Keratinocyte (primary cell): ENCODE measurements at regions not wholly inside any gene's neighbourhood (a gene's known extent, or its start where the extent isn't known, plus 50 kb on each side); places are given as distances from the start of the nearest gene placed in this dataset.

Experiments used
- DNase-seq: peaks from one replicate; pipeline ENCODE4 v3.0.0-alpha.2; 2011; ENCODE audit warnings: low read depth, missing footprints, low spot score
- FAIRE-seq: peaks from 2 replicates; lab custom pipeline; 2011; peaks lifted over from hg19 to GRCh38; lab: Jason Lieb, UNC
- H2AFZ ChIP-seq: 2 replicates; pipeline ENCODE4 v1.6.0; 2012; ENCODE audit warnings: low read length, control low read depth, inconsistent platforms; ENCODE audit not compliant: control insufficient read depth
- H3K27ac ChIP-seq: 2 replicates; pipeline ENCODE4 v1.5.1; 2011; ENCODE audit warnings: low read length; ENCODE audit not compliant: control insufficient read depth, insufficient read depth
- H3K27me3 ChIP-seq: 3 replicates; pipeline ENCODE4 v1.6.0; 2011; ENCODE audit warnings: low read length; ENCODE audit not compliant: control insufficient read depth, insufficient read depth; ENCODE audit errors: extremely low read depth
- H3K36me3 ChIP-seq, 2 experiments: 2 replicates in 1 of 2; 3 replicates in 1 of 2; pipeline ENCODE4 v1.5.1; 2011; ENCODE audit warnings: low read length in 2 of 2, mild to moderate bottlenecking in 1 of 2; ENCODE audit not compliant: control insufficient read depth in 2 of 2, insufficient read depth in 2 of 2; ENCODE audit errors: extremely low read depth in 1 of 2
- H3K4me1 ChIP-seq: 3 replicates; pipeline ENCODE4 v1.5.1; 2011; ENCODE audit warnings: low read length; ENCODE audit not compliant: control insufficient read depth, insufficient read depth; ENCODE audit errors: extremely low read depth
- H3K4me2 ChIP-seq: 3 replicates; pipeline ENCODE4 v1.6.0; 2011; ENCODE audit warnings: low read depth, low read length; ENCODE audit not compliant: control insufficient read depth, insufficient read depth; ENCODE audit errors: extremely low read depth
- H3K4me3 ChIP-seq, 3 experiments: fragments of 200-600 bp in 1 of 3; sonication (generic) in 1 of 3; 2 replicates in 2 of 3; 3 replicates in 1 of 3; pipeline ENCODE4 v1.5.1; 2011 to 2016; ENCODE audit warnings: low read length in 3 of 3, mild to moderate bottlenecking in 3 of 3, control low read depth in 2 of 3, inconsistent platforms in 1 of 3, low read depth in 1 of 3, mixed read lengths in 1 of 3, mixed run types in 1 of 3, moderate library complexity in 1 of 3; ENCODE audit not compliant: control insufficient read depth in 2 of 3, insufficient read depth in 2 of 3; ENCODE audit errors: extremely low read depth in 1 of 3
- H3K79me2 ChIP-seq: 2 replicates; pipeline ENCODE4 v1.6.0; 2012; ENCODE audit warnings: low read length; ENCODE audit not compliant: control insufficient read depth, insufficient read depth
- H3K9ac ChIP-seq: 3 replicates; pipeline ENCODE4 v1.6.0; 2011; ENCODE audit warnings: low read length; ENCODE audit not compliant: control insufficient read depth, insufficient read depth; ENCODE audit errors: extremely low read depth
- H3K9me1 ChIP-seq: 3 replicates; pipeline ENCODE4 v1.6.0; 2011; ENCODE audit warnings: low read length; ENCODE audit not compliant: control insufficient read depth, insufficient read depth; ENCODE audit errors: extremely low read depth
- H3K9me3 ChIP-seq: 2 replicates; pipeline ENCODE4 v1.5.1; 2012; ENCODE audit warnings: low read depth, low read length; ENCODE audit not compliant: control insufficient read depth
- H4K20me1 ChIP-seq: 3 replicates; pipeline ENCODE4 v1.6.0; 2011; ENCODE audit warnings: low read length; ENCODE audit not compliant: control insufficient read depth, insufficient read depth; ENCODE audit errors: extremely low read depth
- EZH2 ChIP-seq: IDR thresholded peaks from one replicate; pipeline ENCODE4 v1.6.1; 2012; ENCODE audit warnings: inconsistent platforms, mild to moderate bottlenecking, low read length, moderate library complexity
- dilution Hi-C: fragments of 300-500 bp; cut with MboI; formaldehyde crosslinking; loops from one replicate; pipeline ENCODE4 v1.7.0; 2020; ENCODE audit warnings: low sequenced_read_pairs; ENCODE audit not compliant: extremely low pct_ligation_motif_present
- TF ChIP-seq, protein P1 (sequence below), 3 experiments: IDR thresholded peaks in 1 of 3; conservative IDR thresholded peaks in 1 of 3; optimal IDR thresholded peaks in 1 of 3; 2 replicates in 2 of 3; 3 replicates in 1 of 3; pipeline versions ENCODE3 to v1.5.1; 2011; ENCODE audit warnings: low read length in 3 of 3, mild to moderate bottlenecking in 3 of 3, moderate library complexity in 2 of 3, control low read depth in 1 of 3, inconsistent platforms in 1 of 3; ENCODE audit not compliant: insufficient read depth in 2 of 3; ENCODE audit errors: extremely low read depth in 1 of 3

DNA sequence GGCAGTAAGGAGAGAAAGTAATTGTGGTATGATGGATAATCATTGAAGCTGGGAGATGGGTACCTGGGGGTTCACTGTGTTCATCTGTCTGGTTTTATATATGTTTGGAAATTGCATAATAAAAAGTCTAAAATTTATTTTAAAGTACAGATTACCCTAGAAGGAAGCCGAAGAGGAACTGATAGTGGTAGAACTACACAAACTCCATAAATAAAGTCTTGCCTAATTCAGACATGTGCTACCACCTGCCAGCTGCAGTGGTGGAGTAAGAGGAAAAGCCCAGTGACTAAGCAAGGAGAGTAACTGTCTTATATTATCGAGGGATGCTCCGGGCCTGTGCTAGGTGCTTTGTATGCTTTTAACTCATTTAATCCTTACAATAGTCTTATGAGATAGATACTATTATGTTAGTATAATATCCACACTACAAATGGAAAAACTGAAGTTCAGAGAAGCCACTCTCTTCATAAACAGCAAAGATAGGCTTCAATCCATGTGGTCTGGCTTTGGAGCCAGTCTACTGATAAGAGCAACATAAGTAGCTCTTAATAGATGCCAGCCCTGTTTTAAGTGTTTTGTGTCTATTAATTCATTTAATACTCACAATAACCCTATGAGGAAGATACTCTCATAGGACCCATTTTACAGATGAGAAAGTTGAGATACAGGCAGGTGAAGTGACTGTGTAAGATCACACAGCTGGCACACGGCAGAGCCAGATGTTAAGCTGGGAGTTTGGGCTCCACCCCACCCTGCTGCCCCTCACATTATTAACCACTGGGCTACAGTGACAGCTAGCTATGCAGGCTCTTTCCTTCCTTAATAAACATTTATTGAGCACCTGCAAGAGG is 56.8 kb upstream of the HNRNPU start:
- H3K27me3 ChIP-seq = peaks cover 6% of the 10 kb centered on the region
- H4K20me1 ChIP-seq = no peaks in the 10 kb centered on the region
- H2AFZ ChIP-seq = no peak overlapping the region
- H3K36me3 ChIP-seq = no peaks in the 10 kb centered on the region
- FAIRE-seq = no peak
- TF ChIP-seq, protein P1, sequence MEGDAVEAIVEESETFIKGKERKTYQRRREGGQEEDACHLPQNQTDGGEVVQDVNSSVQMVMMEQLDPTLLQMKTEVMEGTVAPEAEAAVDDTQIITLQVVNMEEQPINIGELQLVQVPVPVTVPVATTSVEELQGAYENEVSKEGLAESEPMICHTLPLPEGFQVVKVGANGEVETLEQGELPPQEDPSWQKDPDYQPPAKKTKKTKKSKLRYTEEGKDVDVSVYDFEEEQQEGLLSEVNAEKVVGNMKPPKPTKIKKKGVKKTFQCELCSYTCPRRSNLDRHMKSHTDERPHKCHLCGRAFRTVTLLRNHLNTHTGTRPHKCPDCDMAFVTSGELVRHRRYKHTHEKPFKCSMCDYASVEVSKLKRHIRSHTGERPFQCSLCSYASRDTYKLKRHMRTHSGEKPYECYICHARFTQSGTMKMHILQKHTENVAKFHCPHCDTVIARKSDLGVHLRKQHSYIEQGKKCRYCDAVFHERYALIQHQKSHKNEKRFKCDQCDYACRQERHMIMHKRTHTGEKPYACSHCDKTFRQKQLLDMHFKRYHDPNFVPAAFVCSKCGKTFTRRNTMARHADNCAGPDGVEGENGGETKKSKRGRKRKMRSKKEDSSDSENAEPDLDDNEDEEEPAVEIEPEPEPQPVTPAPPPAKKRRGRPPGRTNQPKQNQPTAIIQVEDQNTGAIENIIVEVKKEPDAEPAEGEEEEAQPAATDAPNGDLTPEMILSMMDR (optimal IDR thresholded peaks at IDR 0.05 in 1 of 3, IDR thresholded peaks at IDR 0.05 in 1 of 3, conservative IDR thresholded peaks at IDR 0.05 in 1 of 3; ENCODE audit: extremely low read depth in 1 of 3, insufficient read depth in 2 of 3, low read length in 3 of 3) = no peak
- DNase-seq = no peak
- H3K27ac ChIP-seq = no peak overlapping the region
- no peaks in the 10 kb centered on the region for H3K79me2 ChIP-seq
- no peak overlapping the region for H3K4me3 ChIP-seq
- H3K9ac ChIP-seq = no peak overlapping the region
- H3K9me3 ChIP-seq = no peaks in the 10 kb centered on the region
- no peaks in the 10 kb centered on the region for H3K9me1 ChIP-seq
- dilution Hi-C loops = no loop called here
- H3K4me2 ChIP-seq = no peak overlapping the region
- peaks cover 4% of the 10 kb centered on the region for H3K4me1 ChIP-seq

GRCh38 chr1:244919320-244920282 is 55.3 kb upstream of the HNRNPU start:
- Histone ChIP-seq H3K4me1 (peaks cover 4% of the 10 kb centered on the region), H2AFZ (no peak overlapping the region), H3K4me3 (peak overlapping the region; percentile 23 to 73 (median 59)), H4K20me1 (no peaks in the 10 kb centered on the region), H3K27me3 (peaks cover 6% of the 10 kb centered on the region), H3K9me1 (no peaks in the 10 kb centered on the region), H3K79me2 (no peaks in the 10 kb centered on the region), H3K27ac (no peak overlapping the region), H3K9ac (no peak overlapping the region), H3K36me3 (no peaks in the 10 kb centered on the region), H3K4me2 (peak overlapping the region; percentile 88), H3K9me3 (no peaks in the 10 kb centered on the region)
- DNase-seq (no peak), FAIRE-seq (no peak)
- no peak for TF ChIP-seq EZH2
- dilution Hi-C loops = no loop called here
